KMS-11 (cell line): ENCODE measurements at regions not wholly inside any gene's neighbourhood (a gene's known extent, or its start where the extent isn't known, plus 50 kb on each side); places are given as distances from the start of the nearest gene placed in this dataset.

Experiments
- H2AFZ ChIP-seq: fragments of 200-600 bp; sonication (generic); 2 replicates; pipeline ENCODE4 v1.6.1; 2016; ENCODE audit warnings: antibody characterized with exemption, mixed run types, low read depth
- H3K27ac ChIP-seq: fragments of 200-600 bp; sonication (generic); 2 replicates; pipeline ENCODE4 v1.6.1; 2016; ENCODE audit warnings: mild to moderate bottlenecking, mixed run types
- H3K27me3 ChIP-seq: fragments of 200-600 bp; sonication (generic); 2 replicates; pipeline ENCODE4 v1.6.1; 2017; ENCODE audit warnings: mild to moderate bottlenecking, low read depth, mixed run types, moderate library complexity; ENCODE audit not compliant: insufficient read depth
- H3K36me3 ChIP-seq: fragments of 200-600 bp; sonication (generic); 2 replicates; pipeline ENCODE4 v1.6.1; 2017; ENCODE audit warnings: mild to moderate bottlenecking, mixed run types; ENCODE audit not compliant: insufficient read depth
- H3K4me1 ChIP-seq: fragments of 200-600 bp; sonication (generic); 2 replicates; pipeline ENCODE4 v1.6.1; 2016; ENCODE audit warnings: mild to moderate bottlenecking, low read depth, mixed run types; ENCODE audit not compliant: poor library complexity, severe bottlenecking
- H3K4me2 ChIP-seq: fragments of 200-600 bp; sonication (generic); 2 replicates; pipeline ENCODE4 v1.7.0; 2016; ENCODE audit warnings: mild to moderate bottlenecking, mixed run types
- H3K4me3 ChIP-seq: fragments of 200-600 bp; sonication (generic); IDR thresholded peaks from 2 replicates; pipeline ENCODE4 v1.6.1; 2017; ENCODE audit warnings: low read depth, low read length, mixed read lengths; ENCODE audit not compliant: insufficient read depth
- H3K79me2 ChIP-seq: fragments of 200-600 bp; sonication (generic); 2 replicates; pipeline ENCODE4 v1.6.1; 2016; ENCODE audit warnings: low read depth, mixed run types; ENCODE audit not compliant: insufficient read depth
- H3K9ac ChIP-seq: fragments of 200-600 bp; sonication (generic); 2 replicates; pipeline ENCODE4 v1.6.1; 2016; ENCODE audit warnings: mild to moderate bottlenecking, mixed run types
- H4K20me1 ChIP-seq: fragments of 200-600 bp; sonication (generic); 2 replicates; pipeline ENCODE4 v1.6.1; 2016; ENCODE audit warnings: mild to moderate bottlenecking, mixed run types; ENCODE audit not compliant: insufficient read depth
- CTCF ChIP-seq: fragments of 200-600 bp; sonication (generic); conservative IDR thresholded peaks from 2 replicates; pipeline ENCODE4 v1.6.1; 2017; ENCODE audit warnings: low read depth, mild to moderate bottlenecking, antibody characterized with exemption, low read length, moderate library complexity, mixed read lengths

GRCh38 chr13:37501187-37501586 lies 97.4 kb downstream of the POSTN start:
- Histone ChIP-seq H3K4me2 (no peak overlapping the region), H3K9ac (no peak overlapping the region), H3K4me1 (no peaks in the 10 kb centered on the region), H3K79me2 (no peaks in the 10 kb centered on the region), H4K20me1 (no peaks in the 10 kb centered on the region), H3K27me3 (no peaks in the 10 kb centered on the region), H2AFZ (no peak overlapping the region), H3K36me3 (no peaks in the 10 kb centered on the region), H3K4me3 (no peak overlapping the region), H3K27ac (no peak overlapping the region)
- no peak for TF ChIP-seq CTCF

- Histone ChIP-seq H3K27ac (no peak overlapping the region), H3K4me2 (no peak overlapping the region), H2AFZ (no peak overlapping the region), H3K4me3 (no peak overlapping the region), H3K4me1 (peaks cover 27% of the 10 kb centered on the region), H3K27me3 (no peaks in the 10 kb centered on the region), H3K36me3 (no peaks in the 10 kb centered on the region), H3K9ac (no peak overlapping the region), H3K79me2 (no peaks in the 10 kb centered on the region), H4K20me1 (no peaks in the 10 kb centered on the region)
- no peak for TF ChIP-seq CTCF
Measured at GRCh38 chr13:37495046-37495445, 103.5 kb downstream of the POSTN start.

- Histone ChIP-seq H3K4me3 (no peak overlapping the region), H3K36me3 (no peaks in the 10 kb centered on the region), H2AFZ (no peak overlapping the region), H3K27me3 (no peaks in the 10 kb centered on the region), H3K9ac (no peak overlapping the region), H3K4me2 (no peak overlapping the region), H3K79me2 (no peaks in the 10 kb centered on the region), H3K27ac (no peak overlapping the region), H3K4me1 (peaks cover 27% of the 10 kb centered on the region), H4K20me1 (no peaks in the 10 kb centered on the region)
- TF ChIP-seq CTCF, result no peak
Measured at GRCh38 chr13:37493775-37494174, 104.8 kb downstream of the POSTN start.

GRCh38 chr13:37492741-37493514 lies 105.6 kb downstream of the POSTN start:
- Histone ChIP-seq H3K79me2 (no peaks in the 10 kb centered on the region), H4K20me1 (no peaks in the 10 kb centered on the region), H3K4me3 (no peak overlapping the region), H3K9ac (no peak overlapping the region), H2AFZ (no peak overlapping the region), H3K27me3 (no peaks in the 10 kb centered on the region), H3K27ac (no peak overlapping the region), H3K36me3 (no peaks in the 10 kb centered on the region), H3K4me2 (peak overlapping the region; percentile 25; the same call in 1 of the 2 replicates), H3K4me1 (peaks cover 27% of the 10 kb centered on the region)
- TF ChIP-seq CTCF, result no peak
